Bronchial epithelial cell (primary cell): ENCODE measurements at regions not wholly inside any gene's neighbourhood (a gene's known extent, or its start where the extent isn't known, plus 50 kb on each side); places are given as distances from the start of the nearest gene placed in this dataset.
"Not testable (repeated sequence)": the region's sequence is repeated elsewhere in the genome, so short reads cannot be mapped to it uniquely, and the experiment has no call there.

Experiments
- DNase-seq: peaks from one replicate; pipeline ENCODE4 v3.0.0-alpha.2; 2010; ENCODE audit warnings: low read depth
- FAIRE-seq: peaks from 2 replicates; lab custom pipeline; 2011; peaks lifted over from hg19 to GRCh38; lab: Jason Lieb, UNC
- H3K27me3 ChIP-seq: 2 replicates; pipeline ENCODE4 v1.5.1; 2011; ENCODE audit warnings: low read length; ENCODE audit not compliant: control insufficient read depth, insufficient read depth
- H3K36me3 ChIP-seq: 2 replicates; pipeline ENCODE4 v1.5.1; 2011; ENCODE audit warnings: low read length; ENCODE audit not compliant: control insufficient read depth, insufficient read depth
- H3K4me3 ChIP-seq: 2 replicates; pipeline ENCODE4 v1.5.1; 2011; ENCODE audit warnings: mild to moderate bottlenecking, low read depth, low read length, control low read depth
- TF ChIP-seq, protein P1 (sequence below): IDR thresholded peaks from 2 replicates; pipeline ENCODE4 v1.5.1; 2011; ENCODE audit warnings: mild to moderate bottlenecking, moderate library complexity, low read length, control low read depth, inconsistent platforms; ENCODE audit not compliant: insufficient read depth, severe bottlenecking

DNA sequence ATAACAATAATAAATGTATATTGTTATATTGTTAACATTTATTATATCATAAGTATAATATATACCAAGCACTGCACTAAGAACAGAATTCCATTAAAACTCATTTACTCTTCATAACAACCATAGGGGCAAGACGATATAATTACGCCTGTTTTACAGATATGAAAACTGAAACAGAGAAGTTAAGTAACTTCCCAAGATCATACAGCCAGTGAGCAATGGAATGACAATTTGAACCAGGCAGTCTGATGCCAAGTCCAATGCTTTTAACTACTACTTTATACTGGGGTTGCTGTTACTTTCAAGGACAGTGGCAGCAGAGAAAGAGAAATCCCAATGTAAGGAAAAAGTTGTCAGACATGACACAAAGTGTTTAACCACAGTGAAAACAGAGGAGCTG is 338.8 kb upstream of the ID2 start:
- DNase-seq = no peak
- no peak overlapping the region for H3K4me3 ChIP-seq
- no peaks in the 10 kb centered on the region for H3K27me3 ChIP-seq
- no peaks in the 10 kb centered on the region for H3K36me3 ChIP-seq
- TF ChIP-seq, protein P1, sequence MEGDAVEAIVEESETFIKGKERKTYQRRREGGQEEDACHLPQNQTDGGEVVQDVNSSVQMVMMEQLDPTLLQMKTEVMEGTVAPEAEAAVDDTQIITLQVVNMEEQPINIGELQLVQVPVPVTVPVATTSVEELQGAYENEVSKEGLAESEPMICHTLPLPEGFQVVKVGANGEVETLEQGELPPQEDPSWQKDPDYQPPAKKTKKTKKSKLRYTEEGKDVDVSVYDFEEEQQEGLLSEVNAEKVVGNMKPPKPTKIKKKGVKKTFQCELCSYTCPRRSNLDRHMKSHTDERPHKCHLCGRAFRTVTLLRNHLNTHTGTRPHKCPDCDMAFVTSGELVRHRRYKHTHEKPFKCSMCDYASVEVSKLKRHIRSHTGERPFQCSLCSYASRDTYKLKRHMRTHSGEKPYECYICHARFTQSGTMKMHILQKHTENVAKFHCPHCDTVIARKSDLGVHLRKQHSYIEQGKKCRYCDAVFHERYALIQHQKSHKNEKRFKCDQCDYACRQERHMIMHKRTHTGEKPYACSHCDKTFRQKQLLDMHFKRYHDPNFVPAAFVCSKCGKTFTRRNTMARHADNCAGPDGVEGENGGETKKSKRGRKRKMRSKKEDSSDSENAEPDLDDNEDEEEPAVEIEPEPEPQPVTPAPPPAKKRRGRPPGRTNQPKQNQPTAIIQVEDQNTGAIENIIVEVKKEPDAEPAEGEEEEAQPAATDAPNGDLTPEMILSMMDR = no peak
- FAIRE-seq = no peak

DNA sequence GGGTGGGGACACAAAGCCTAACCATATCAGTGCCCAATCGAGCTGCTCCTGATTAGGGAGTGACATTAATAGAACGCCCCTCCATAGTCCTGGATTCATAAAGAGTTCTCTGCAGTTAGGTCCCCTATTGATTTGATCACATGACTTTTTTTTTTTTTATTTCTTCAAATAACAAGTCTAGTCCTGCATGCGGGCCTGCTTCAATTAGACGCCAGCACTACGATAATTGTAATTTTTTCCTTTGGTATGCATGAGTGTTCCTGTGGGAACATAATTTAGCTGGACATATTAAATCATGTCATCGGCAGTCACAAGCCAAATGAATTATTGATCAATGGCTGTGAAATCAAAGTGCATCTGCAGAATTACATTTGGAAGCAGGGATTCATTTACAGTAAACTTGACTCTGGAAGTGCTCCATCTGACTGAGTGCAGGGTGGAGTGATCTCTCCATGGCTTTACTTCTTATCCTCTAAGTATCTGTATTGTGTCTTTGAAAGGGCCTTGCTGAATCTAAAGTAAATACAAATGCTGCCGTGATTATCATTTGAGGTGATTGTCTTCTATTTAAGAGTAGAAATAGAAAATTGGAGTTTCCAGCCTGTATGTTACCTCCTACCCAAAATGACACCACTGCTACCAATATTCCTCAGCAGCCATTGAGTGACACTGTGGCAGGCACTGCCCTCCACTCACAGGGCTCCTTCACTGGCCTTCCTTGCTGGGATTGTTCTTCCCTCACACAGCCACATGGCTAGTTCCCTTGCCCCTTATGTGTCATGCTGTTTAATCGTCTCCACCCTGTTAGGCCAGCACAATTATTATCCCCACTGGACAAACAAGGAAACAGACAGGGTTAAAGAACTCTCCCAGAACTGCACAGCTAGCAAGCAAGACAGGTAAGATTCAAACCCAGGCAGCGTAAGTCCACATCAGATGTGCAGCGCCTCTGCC is 337.4 kb upstream of the ID2 start:
- DNase-seq (no peak), FAIRE-seq (no peak)
- Histone ChIP-seq H3K36me3 (no peaks in the 10 kb centered on the region), H3K4me3 (no peak overlapping the region), H3K27me3 (no peaks in the 10 kb centered on the region)
- TF ChIP-seq, protein P1 = no peak

DNA sequence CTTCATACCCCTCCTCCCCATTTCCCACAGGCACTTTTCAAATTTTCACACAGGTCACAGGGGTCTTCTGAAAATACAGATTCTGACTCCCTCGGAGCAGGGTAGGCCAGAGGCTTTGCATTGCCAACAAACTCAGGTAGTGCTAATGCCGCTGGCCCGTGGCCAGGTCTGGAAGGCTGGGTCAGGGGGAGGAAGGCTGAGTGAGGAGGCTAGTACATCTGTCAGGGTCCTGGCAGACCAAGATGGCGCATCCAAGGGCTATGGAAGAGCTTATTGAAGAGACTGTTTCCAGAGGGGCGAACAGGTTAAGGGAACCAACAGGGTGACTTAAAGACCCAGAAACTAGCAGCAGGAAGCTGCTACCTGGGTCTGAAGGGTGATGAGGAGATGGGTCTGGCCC is 336.7 kb upstream of the ID2 start:
- TF ChIP-seq, protein P1 = no peak
- Histone ChIP-seq H3K4me3 (no peak overlapping the region), H3K27me3 (no peaks in the 10 kb centered on the region), H3K36me3 (no peaks in the 10 kb centered on the region)
- DNase-seq = no peak
- FAIRE-seq = no peak

DNA sequence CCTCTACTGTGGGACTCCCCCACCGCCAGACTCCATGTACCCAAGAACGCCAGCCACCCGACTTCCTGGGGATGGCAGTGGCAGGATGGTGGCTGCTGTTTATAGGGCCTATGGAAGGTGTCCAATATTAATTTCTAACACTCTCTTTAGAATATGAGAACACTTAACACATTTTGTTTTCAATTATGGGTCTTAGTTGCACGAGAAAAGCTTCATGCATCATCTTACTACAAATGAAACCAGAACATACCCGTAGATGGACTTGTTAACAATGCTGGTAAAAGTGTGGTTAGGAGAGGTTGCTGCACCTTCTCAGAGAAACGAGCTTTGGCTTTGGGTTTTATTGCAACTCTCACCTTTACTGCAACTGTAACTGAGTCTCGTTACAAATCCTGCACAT is 335.6 kb upstream of the ID2 start:
- Histone ChIP-seq H3K36me3 (no peaks in the 10 kb centered on the region), H3K4me3 (no peak overlapping the region), H3K27me3 (no peaks in the 10 kb centered on the region)
- DNase-seq (no peak), FAIRE-seq (no peak)
- TF ChIP-seq, protein P1 = no peak

DNA sequence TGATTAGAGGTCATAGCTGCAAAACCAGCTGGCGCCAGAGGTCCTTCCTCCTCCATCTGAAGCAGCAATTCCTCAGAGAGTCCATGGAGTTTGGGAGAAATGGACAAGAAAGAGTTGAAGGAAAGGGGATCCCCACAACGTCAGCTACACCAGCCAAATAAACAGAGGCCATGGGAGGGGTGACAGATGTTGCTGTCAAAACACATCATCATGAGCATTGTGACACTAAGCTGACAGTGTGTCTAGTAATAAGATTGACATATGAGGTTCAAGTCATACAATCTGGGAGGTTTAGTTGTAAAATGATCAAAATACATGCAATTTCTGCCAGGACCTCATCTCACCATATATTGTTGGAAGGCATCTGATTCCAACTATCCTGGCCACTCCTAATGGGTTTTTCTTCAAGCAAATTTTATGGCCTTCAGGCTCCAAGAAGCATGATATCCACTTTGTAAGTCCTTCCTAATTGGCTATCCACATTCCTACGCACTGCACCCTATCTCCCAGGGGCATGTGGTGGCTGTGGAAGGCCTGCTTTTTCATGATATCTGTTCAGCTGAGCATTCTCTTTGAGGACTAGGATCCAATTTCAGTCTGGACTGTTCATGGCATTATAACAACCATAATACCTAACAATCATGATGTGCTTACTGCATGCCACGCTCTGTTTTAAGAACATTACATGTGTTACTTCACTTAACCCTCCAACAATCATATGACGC is 335.0 kb upstream of the ID2 start:
- DNase-seq = no peak
- Histone ChIP-seq H3K4me3 (no peak overlapping the region), H3K27me3 (no peaks in the 10 kb centered on the region), H3K36me3 (no peaks in the 10 kb centered on the region)
- TF ChIP-seq, protein P1 = no peak
- FAIRE-seq = no peak

DNA sequence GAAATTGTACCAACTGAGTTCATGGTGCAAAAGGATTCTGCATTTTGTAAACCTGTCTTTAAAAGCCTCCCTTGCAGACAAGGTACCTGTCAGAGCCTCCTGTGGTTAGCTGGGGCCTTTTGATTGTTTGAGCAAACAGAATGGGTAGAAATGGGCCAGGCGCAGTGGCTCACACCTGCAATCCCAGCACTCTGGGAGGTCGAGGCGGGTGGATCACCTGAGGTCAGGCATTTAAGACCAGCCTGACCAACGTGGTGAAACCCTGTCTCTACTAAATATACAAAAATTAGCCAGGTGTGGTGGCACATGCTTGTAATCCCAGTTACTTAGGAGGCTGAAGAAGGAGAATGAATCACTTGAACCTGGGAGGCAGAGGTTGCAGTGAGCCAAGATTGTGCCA is 332.9 kb upstream of the ID2 start:
- H3K36me3 ChIP-seq, H3K4me3 ChIP-seq, H3K27me3 ChIP-seq, DNase-seq, FAIRE-seq: not testable (repeated sequence)
